ENCODE measurements at regions not wholly inside any gene's neighbourhood (a gene's known extent, or its start where the extent isn't known, plus 50 kb on each side); places are given as distances from the start of the nearest gene placed in this dataset.

DNA sequence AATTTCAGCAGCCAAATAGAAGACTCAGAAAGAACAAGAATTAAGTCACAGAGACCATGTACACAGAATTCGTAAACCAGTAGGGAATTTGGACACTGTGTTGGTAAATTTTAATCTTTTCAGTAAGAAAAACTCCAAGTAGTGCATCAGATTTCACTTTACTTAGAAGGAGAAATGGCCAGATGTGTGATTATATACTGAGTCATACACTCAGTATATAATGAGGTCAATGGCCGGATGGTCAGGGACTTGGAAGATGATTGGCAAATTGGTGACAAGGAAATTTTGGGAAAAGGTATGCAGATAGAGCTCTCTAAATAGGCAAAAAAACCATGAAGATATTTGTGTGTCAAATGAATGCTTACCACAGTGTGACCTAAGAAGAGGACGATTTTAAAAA is 399.8 kb upstream of the LRRC7 start:
- no peak for DNase-seq

- DNase-seq = no peak
Observed at GRCh38 chr1:69171248-69171647, 396.5 kb upstream of the LRRC7 start.

- no peak for DNase-seq
Observed at GRCh38 chr1:69172003-69173000, 395.4 kb upstream of the LRRC7 start.

DNA sequence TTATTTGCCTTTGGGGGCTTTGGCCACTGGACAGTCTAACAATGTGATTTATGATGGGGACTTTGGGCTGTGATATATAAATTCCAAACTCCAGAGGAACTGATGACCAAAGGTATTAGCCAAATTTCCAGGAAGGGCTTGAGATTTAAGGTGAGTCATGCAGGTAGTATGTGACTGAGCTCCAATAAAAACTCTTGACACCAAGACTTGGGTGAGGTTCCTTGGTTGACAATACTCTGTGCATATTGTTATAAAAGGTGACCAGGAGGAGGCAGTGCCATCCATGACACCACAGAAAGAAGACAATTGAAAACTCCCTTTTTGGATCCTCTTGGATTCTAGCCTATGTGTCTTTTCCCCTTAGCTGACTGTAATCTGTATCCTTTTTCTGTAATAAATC is 392.7 kb upstream of the LRRC7 start:
- no peak for DNase-seq

DNA sequence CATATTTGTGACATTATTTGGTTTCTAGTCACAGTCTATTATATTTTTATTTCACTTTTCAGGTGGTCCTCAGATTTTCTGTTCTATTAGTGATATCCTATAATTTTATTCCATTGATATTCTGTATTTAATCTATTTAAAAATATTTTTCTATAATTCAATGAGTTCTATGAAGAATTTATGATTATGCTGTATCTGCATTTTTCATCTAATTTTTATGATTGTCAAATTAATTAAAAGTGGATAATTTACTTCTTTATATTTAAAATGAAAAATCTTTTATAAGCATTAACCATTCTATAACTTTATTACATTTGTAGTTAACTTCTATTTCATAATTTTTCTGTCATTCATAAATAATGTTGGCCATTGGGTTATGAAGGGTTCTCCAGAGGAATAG is 387.4 kb upstream of the LRRC7 start:
- no peak for DNase-seq

- no peak for DNase-seq
Observed at GRCh38 chr1:69185378-69185777, 382.3 kb upstream of the LRRC7 start.

DNA sequence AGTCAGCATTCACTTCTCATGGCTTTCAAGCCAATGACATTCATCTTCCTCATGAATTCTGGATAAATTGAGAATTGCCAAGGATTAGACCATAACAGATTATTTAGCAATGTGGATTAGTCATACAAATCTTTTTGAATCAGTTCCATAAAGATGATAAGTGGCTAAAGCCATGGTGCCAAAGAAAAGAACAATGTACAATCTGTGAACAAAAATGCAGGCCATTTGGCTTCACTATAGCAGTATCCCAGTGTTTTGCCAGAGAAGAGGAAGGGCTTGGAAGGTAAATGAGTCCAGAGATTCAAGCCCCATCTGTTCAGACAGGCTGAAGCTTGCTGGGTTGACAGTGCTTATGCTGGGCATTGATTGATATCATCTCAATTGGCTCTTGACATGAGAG is 376.4 kb upstream of the LRRC7 start:
- peak; percentile 73 for DNase-seq

DNA sequence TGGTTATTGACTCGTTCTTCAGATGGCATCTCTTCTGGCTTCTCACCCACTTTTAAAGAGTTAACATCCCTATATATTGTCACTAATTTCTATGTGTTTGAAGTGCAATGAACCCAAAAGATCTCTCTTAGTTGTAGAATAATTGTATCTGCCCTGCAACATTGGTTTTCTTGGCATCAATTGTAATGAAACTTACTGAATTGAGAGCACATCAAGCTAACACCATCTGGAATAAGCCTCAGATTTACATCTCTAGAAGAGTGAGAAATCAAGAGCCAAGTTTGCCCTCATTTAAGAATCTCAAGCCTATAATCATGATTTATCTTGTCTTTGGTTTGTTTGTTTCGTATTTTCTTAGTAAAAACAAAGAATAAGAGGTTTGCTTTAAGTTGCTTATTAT is 372.6 kb upstream of the LRRC7 start:
- DNase-seq = no peak

- DNase-seq = no peak
Observed at GRCh38 chr1:69196071-69196470, 371.7 kb upstream of the LRRC7 start.

- DNase-seq = no peak
Observed at GRCh38 chr1:69197816-69198215, 369.9 kb upstream of the LRRC7 start.

DNA sequence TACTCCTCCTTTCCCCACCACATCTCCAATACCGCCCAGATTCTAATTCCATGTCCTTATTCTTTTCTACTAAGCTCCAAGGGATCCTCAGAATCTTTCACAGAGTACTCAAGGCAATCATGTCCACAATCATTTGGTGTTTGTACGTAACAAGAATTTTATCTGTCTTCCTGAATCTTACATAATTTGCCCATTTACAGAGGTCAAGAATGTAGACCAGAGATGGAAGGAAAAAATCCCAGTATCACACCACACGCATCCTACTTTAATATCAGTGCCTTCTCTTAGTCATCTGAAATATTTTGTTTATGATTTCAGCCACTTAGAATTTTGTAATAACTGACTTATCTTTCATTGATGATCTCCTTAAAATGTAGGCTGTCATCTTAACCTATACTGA is 366.0 kb upstream of the LRRC7 start:
- DNase-seq = no peak

- no peak for DNase-seq
Observed at GRCh38 chr1:69203166-69203565, 364.6 kb upstream of the LRRC7 start.

- no peak for DNase-seq
Observed at GRCh38 chr1:69213644-69214043, 354.1 kb upstream of the LRRC7 start.

DNA sequence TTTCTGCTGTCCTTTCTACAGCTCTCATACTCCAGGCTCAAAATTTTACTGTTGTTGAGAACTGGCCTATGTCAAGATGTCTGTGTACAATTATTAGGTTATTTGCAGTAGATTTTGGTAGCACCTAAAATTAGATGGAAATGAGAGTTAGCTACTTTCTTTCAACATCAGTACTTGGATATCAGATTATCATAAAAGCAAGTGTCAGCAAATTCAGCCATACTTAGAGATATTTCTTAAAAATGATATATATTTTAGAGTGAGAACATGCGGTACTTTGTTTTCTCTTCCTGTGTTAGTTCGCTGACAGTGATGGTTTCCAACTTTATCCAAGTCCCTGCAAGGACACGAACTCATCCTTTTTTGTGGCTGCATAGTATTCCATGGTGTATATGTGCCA is 351.8 kb upstream of the LRRC7 start:
- no peak for DNase-seq

DNA sequence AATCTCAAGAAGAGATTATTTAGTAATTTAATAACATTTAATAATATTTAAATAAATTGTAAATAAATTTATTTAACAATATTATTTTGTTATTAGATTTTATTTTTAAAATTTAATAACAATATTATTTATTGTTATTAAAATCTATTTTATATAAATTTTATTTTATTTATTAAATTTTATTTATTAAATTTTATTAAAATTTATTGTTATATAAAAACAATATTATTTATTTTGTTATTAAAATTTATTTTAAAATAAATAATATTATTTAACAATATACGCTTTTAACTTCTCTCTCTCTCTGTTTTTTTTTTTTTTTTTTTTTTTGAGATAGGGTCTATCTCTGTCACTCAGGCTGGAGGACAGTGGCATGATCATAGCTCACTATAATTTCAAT is 347.1 kb upstream of the LRRC7 start:
- no peak for DNase-seq

- DNase-seq = no peak
Observed at GRCh38 chr1:69221524-69221923, 346.2 kb upstream of the LRRC7 start.

GRCh38 chr1:69223156-69223555 is 344.6 kb upstream of the LRRC7 start:
- no peak for DNase-seq

- DNase-seq = no peak
Observed at GRCh38 chr1:69228501-69228900, 339.2 kb upstream of the LRRC7 start.

GRCh38 chr1:69230208-69230607 is 337.5 kb upstream of the LRRC7 start:
- no peak for DNase-seq

- DNase-seq = no peak
Observed at GRCh38 chr1:69233463-69233862, 334.3 kb upstream of the LRRC7 start.

DNA sequence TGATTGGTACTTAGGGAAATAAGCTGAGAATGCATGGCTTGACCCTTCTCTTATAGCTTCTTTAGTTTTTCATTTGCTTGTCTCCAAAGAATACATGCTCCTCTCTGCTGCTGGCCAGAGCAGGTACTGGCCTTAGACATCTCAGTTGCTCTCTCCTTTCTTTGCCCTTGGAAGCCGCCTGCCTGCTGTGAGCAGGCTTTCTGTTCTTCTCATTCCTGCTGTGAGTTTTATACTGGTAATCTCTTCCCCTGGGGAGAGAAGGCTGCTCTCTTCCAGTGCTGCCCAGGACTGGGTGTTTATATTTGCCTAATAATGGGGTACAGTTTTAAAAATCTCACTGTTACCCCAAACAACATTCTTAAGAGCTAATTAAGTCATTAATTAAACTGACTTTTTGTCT is 323.5 kb upstream of the LRRC7 start:
- DNase-seq = no peak

- DNase-seq = peak; percentile 56
Observed at GRCh38 chr1:69246109-69246508, 321.6 kb upstream of the LRRC7 start.

DNA sequence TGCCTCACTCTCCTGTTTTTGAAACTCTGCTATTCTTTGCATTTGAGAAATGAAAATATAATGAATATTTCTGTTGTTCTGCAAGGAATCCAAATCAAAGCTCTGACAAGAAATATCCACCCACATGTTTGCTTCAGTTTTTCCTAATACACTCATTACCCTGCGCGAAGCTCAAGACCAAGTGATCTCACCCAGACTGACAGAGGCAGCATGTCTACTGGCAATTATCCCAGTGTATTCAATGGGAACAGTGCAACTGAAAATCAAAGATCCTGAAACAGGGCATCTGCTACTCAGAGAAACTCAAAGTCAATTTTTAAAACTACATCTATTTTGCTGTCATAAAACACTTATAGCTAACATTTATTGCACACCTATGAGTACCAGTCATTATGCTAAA is 321.0 kb upstream of the LRRC7 start:
- DNase-seq = peak; percentile 65

DNA sequence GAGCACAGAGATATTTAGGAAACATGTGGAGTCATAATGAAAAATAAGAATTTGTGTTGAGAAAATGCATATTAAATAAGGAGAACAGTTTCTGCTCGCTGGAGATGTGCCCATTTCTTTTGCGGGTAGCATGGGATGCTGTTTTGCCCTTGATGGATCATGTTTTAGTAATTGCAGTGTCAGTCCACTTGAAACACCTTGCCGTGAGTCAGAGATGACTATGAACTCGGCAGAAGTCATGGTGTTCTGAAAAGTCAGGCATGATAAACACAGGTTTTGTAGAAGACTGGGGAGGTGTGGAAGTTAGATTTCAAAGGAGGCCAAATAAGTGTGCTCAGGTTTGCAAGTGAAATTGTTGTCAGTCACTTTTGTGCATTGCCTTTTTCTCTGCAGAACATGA is 315.0 kb upstream of the LRRC7 start:
- no peak for DNase-seq

DNA sequence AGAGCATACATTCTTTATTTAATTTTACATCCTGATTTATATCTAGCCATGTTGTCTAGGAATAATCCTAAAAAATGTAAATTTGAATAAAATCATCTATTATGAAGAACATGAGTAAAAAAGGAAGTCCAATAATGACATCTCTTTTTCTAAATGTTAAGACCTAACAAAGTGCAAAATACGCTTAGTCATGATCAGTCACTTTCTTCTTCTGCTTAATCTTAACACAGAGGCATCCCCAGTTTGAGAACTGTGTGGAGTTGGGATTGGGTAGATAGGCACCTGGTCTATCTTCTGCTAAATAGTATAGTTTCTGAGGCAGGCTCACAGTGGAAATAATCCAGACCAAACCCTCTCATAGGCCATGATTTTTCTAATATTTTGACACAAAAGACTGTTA is 311.7 kb upstream of the LRRC7 start:
- DNase-seq = no peak

All from NCI-H1694 (cell line).